Endothelial cell of umbilical vein (primary cell): ENCODE measurements at regions not wholly inside any gene's neighbourhood (a gene's known extent, or its start where the extent isn't known, plus 50 kb on each side); places are given as distances from the start of the nearest gene placed in this dataset.

Experiments used
- BruUV-seq: library from RNA; stranded (reverse); fragments of 400-500 nt; replicated peaks from 2 replicates; lab custom pipeline; 2021; lab: Mats Ljungman, UMichigan
- CTCF ChIA-PET: fragments of 300-600, 350-600 bp; sonication (Branson Sonifier 250); formaldehyde crosslinking; loops from one replicate; lab custom pipeline; 2021; ENCODE audit warnings: antibody characterized with exemption, inconsistent platforms; lab: Charles Lee
- POLR2A ChIA-PET: fragments of 300-600, 350-600 bp; sonication (Branson Sonifier 250); formaldehyde crosslinking; loops from one replicate; lab custom pipeline; 2021; ENCODE audit warnings: antibody characterized with exemption, inconsistent platforms; lab: Charles Lee
- DNase-seq: peaks from one replicate; pipeline ENCODE4 v3.0.0-alpha.2; 2011; ENCODE audit warnings: low read depth, low spot score
- FAIRE-seq: peaks from 2 replicates; lab custom pipeline; 2011; peaks lifted over from hg19 to GRCh38; lab: Jason Lieb, UNC
- H2AFZ ChIP-seq: 2 replicates; pipeline ENCODE4 v1.6.0; 2012; ENCODE audit warnings: low read depth, low read length, control low read depth, inconsistent platforms
- H3K27ac ChIP-seq: 2 replicates; pipeline ENCODE4 v1.5.1; 2011; ENCODE audit warnings: low read depth, mild to moderate bottlenecking, control low read depth, low read length, moderate library complexity; ENCODE audit not compliant: insufficient read depth
- H3K27me3 ChIP-seq, 2 experiments: 2 replicates each; pipeline versions ENCODE4 v1.6.0 to v1.6.1; 2011; ENCODE audit warnings: low read length in 2 of 2, mixed read lengths in 1 of 2; ENCODE audit not compliant: control insufficient read depth in 2 of 2, insufficient read depth in 2 of 2
- H3K36me3 ChIP-seq, 2 experiments: 2 replicates in 1 of 2; 3 replicates in 1 of 2; pipeline ENCODE4 v1.5.1; 2011; ENCODE audit warnings: low read length in 2 of 2, mild to moderate bottlenecking in 1 of 2, moderate library complexity in 1 of 2; ENCODE audit not compliant: control insufficient read depth in 2 of 2, insufficient read depth in 2 of 2; ENCODE audit errors: extremely low read depth in 1 of 2
- H3K4me1 ChIP-seq: 3 replicates; pipeline ENCODE4 v1.5.1; 2011; ENCODE audit warnings: mild to moderate bottlenecking, low read length; ENCODE audit not compliant: control insufficient read depth, insufficient read depth; ENCODE audit errors: extremely low read depth
- H3K4me2 ChIP-seq: 2 replicates; pipeline ENCODE4 v1.6.1; 2011; ENCODE audit warnings: low read length, control low read depth, mixed read lengths; ENCODE audit not compliant: insufficient read depth
- H3K4me3 ChIP-seq, 3 experiments: fragments of 200-600 bp in 1 of 3; sonication (generic), shearing (Covaris generic) in 1 of 3; replicated peaks in 1 of 3; 2 replicates each; pipeline ENCODE4 v1.5.1; 2011 to 2016; ENCODE audit warnings: control low read depth in 3 of 3, low read length in 3 of 3, mild to moderate bottlenecking in 2 of 3, inconsistent platforms in 1 of 3, low read depth in 1 of 3, moderate library complexity in 1 of 3; ENCODE audit not compliant: insufficient read depth in 1 of 3
- H3K79me2 ChIP-seq: 2 replicates; pipeline ENCODE4 v1.6.0; 2012; ENCODE audit warnings: low read length, inconsistent platforms; ENCODE audit not compliant: control insufficient read depth, insufficient read depth
- H3K9ac ChIP-seq: replicated peaks from 2 replicates; pipeline ENCODE3; 2011; ENCODE audit warnings: low read length, control low read depth; ENCODE audit not compliant: insufficient read depth; ENCODE audit errors: extremely low read depth
- H3K9me1 ChIP-seq: replicated peaks from 3 replicates; pipeline ENCODE4 v1.6.0; 2011; ENCODE audit warnings: mild to moderate bottlenecking, low read length; ENCODE audit not compliant: control insufficient read depth, insufficient read depth; ENCODE audit errors: extremely low read depth
- H3K9me3 ChIP-seq: replicated peaks from 2 replicates; pipeline ENCODE4 v1.5.1; 2012; ENCODE audit warnings: low read length, inconsistent platforms; ENCODE audit not compliant: control insufficient read depth, insufficient read depth
- H4K20me1 ChIP-seq: replicated peaks from 2 replicates; pipeline ENCODE3; 2011; ENCODE audit warnings: mild to moderate bottlenecking, low read length; ENCODE audit not compliant: control insufficient read depth, insufficient read depth; ENCODE audit errors: extremely low read depth
- EZH2 ChIP-seq: IDR thresholded peaks from 2 replicates; pipeline ENCODE4 v1.6.1; 2012; ENCODE audit warnings: borderline replicate concordance, low read depth, mild to moderate bottlenecking, moderate library complexity, low read length, inconsistent platforms; ENCODE audit not compliant: severe bottlenecking
- FOS ChIP-seq: IDR thresholded peaks from 2 replicates; pipeline ENCODE4 v1.6.1; 2011; ENCODE audit warnings: mild to moderate bottlenecking, low read length, moderate library complexity, borderline replicate concordance; ENCODE audit not compliant: insufficient read depth
- GATA2 ChIP-seq: IDR thresholded peaks from 2 replicates; pipeline ENCODE4 v1.7.0; 2011; ENCODE audit warnings: low read depth, mild to moderate bottlenecking, moderate library complexity, mixed read lengths, low read length; ENCODE audit not compliant: insufficient read length, insufficient read depth
- JUN ChIP-seq: IDR thresholded peaks from 2 replicates; pipeline ENCODE4 v1.6.1; 2011; ENCODE audit warnings: borderline replicate concordance, low read depth; ENCODE audit not compliant: insufficient read length, insufficient read depth
- MYC ChIP-seq: IDR thresholded peaks from one replicate; pipeline ENCODE4 v1.6.1; 2011; ENCODE audit warnings: mild to moderate bottlenecking, low read depth, low read length
- POLR2A ChIP-seq: IDR thresholded peaks from 2 replicates; pipeline ENCODE4 v1.6.1; 2012; ENCODE audit warnings: low read depth, mild to moderate bottlenecking, control low read depth, low read length
- POLR2AphosphoS5 ChIP-seq: IDR thresholded peaks from 2 replicates; pipeline ENCODE4 v1.6.1; 2012; ENCODE audit warnings: low read depth, mild to moderate bottlenecking, control low read depth, low read length, moderate library complexity; ENCODE audit not compliant: insufficient read depth
- dilution Hi-C: fragments of 300-500 bp; cut with MboI; formaldehyde crosslinking; loops from one replicate; pipeline ENCODE4 v1.15.0; 2019; ENCODE audit warnings: low sequenced_read_pairs; ENCODE audit not compliant: extremely low pct_ligation_motif_present
- intact Hi-C: fragments of 100-400 bp; cut with micrococcal nuclease; formaldehyde crosslinking; loops from one replicate; pipeline ENCODE4 v1.10.0; 2022
- TF ChIP-seq, protein P1 (sequence below), 2 donors: IDR thresholded peaks; 1 replicate in 1 of 2; 2 replicates in 1 of 2; pipeline ENCODE4 v1.5.1; 2011; ENCODE audit warnings: low read length in 2 of 2, mild to moderate bottlenecking in 2 of 2, moderate library complexity in 2 of 2, control low read depth in 1 of 2, inconsistent platforms in 1 of 2, low read depth in 1 of 2; ENCODE audit not compliant: insufficient read depth in 1 of 2; ENCODE audit errors: extremely low read depth in 1 of 2
- TF ChIP-seq, protein P2 (sequence below): IDR thresholded peaks from 2 replicates; pipeline ENCODE4 v1.6.1; 2011; ENCODE audit not compliant: insufficient read depth, insufficient read length

DNA sequence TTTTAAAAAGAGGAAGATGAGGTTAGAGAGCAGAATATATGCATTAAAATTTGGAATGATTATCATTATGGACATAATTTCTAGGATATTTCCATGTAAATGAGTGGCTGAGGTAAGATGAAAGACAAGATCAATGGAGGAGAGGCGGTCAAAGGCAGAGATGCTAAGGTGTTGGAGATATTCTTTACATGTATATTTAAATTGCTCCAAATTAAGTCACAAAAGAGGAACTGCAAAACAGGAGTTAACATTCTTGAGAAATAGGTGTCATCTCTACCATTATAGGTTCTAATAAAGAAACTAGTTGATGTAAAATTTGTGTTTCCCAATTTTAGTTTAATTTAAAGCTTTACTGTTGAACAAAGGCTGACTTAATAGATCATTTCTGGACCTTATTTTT lies 268.5 kb upstream of the PPFIA2 start:
- no peak overlapping the region for H3K4me2 ChIP-seq
- no peak overlapping the region for H3K27ac ChIP-seq
- ChIA-PET CTCF (no interaction called here), POLR2A (no interaction called here)
- no peaks in the 10 kb centered on the region for H4K20me1 ChIP-seq
- H2AFZ ChIP-seq, result no peak overlapping the region
- H3K4me3 ChIP-seq, result no peak overlapping the region
- no peaks in the 10 kb centered on the region for H3K4me1 ChIP-seq
- no peaks in the 10 kb centered on the region for H3K79me2 ChIP-seq
- no peak for FAIRE-seq
- H3K9me1 ChIP-seq, result no peaks in the 10 kb centered on the region
- H3K36me3 ChIP-seq, result no peaks in the 10 kb centered on the region
- H3K27me3 ChIP-seq, result no peaks in the 10 kb centered on the region
- no peak for DNase-seq
- dilution Hi-C loops (no loop called here), intact Hi-C loops (no loop called here)
- H3K9ac ChIP-seq, result no peak overlapping the region
- BruUV-seq, result no TSS peak
- TF ChIP-seq, protein P1, sequence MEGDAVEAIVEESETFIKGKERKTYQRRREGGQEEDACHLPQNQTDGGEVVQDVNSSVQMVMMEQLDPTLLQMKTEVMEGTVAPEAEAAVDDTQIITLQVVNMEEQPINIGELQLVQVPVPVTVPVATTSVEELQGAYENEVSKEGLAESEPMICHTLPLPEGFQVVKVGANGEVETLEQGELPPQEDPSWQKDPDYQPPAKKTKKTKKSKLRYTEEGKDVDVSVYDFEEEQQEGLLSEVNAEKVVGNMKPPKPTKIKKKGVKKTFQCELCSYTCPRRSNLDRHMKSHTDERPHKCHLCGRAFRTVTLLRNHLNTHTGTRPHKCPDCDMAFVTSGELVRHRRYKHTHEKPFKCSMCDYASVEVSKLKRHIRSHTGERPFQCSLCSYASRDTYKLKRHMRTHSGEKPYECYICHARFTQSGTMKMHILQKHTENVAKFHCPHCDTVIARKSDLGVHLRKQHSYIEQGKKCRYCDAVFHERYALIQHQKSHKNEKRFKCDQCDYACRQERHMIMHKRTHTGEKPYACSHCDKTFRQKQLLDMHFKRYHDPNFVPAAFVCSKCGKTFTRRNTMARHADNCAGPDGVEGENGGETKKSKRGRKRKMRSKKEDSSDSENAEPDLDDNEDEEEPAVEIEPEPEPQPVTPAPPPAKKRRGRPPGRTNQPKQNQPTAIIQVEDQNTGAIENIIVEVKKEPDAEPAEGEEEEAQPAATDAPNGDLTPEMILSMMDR (IDR thresholded peaks at IDR 0.05; ENCODE audit: extremely low read depth in 1 of 2, insufficient read depth in 1 of 2, low read depth in 1 of 2, low read length in 2 of 2), result no peak
- TF ChIP-seq EZH2, result no peak
- TF ChIP-seq POLR2A, result no peak
- no peak for TF ChIP-seq FOS
- TF ChIP-seq POLR2AphosphoS5, result no peak
- TF ChIP-seq, protein P2, sequence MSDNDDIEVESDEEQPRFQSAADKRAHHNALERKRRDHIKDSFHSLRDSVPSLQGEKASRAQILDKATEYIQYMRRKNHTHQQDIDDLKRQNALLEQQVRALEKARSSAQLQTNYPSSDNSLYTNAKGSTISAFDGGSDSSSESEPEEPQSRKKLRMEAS, result no peak
- no peak for TF ChIP-seq MYC
- H3K9me3 ChIP-seq, result no peaks in the 10 kb centered on the region

DNA sequence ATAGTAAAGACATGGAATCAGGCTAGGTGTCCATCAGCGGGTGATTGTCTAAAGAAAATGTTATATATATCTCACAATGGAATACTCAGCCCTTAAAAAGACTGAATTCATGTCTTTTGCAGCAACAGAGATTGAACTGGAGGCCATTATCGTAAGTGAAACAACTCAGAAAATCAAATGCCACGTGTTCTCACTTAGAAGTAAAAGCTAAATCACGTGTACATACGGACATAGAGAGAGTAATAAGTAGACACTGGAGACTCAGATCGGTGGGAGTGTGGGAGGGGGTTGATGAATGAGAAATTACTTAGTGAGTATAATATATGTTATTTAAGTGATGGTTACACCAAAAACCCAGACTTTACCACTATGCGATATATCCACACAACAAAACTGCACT lies 266.3 kb upstream of the PPFIA2 start:
- TF ChIP-seq, protein P1 (IDR thresholded peaks at IDR 0.05; ENCODE audit: extremely low read depth in 1 of 2, insufficient read depth in 1 of 2, low read depth in 1 of 2, low read length in 2 of 2), result no peak
- TF ChIP-seq POLR2AphosphoS5, result no peak
- TF ChIP-seq MYC, result no peak
- no peak for TF ChIP-seq FOS
- TF ChIP-seq JUN, result no peak
- no peak for TF ChIP-seq EZH2
- TF ChIP-seq POLR2A, result no peak
- TF ChIP-seq GATA2, result no peak
- TF ChIP-seq, protein P2, result no peak
- H3K27ac ChIP-seq, result no peak overlapping the region
- FAIRE-seq, result no peak
- no peak for DNase-seq
- H3K9me1 ChIP-seq, result no peaks in the 10 kb centered on the region
- intact Hi-C loops (no loop called here), dilution Hi-C loops (no loop called here)
- no peak overlapping the region for H3K4me3 ChIP-seq
- no peaks in the 10 kb centered on the region for H3K9me3 ChIP-seq
- no peaks in the 10 kb centered on the region for H3K36me3 ChIP-seq
- H2AFZ ChIP-seq, result no peak overlapping the region
- CTCF ChIA-PET, result no interaction called here
- no TSS peak for BruUV-seq
- POLR2A ChIA-PET, result no interaction called here
- no peak overlapping the region for H3K4me2 ChIP-seq
- no peaks in the 10 kb centered on the region for H4K20me1 ChIP-seq
- no peaks in the 10 kb centered on the region for H3K27me3 ChIP-seq
- H3K4me1 ChIP-seq, result no peaks in the 10 kb centered on the region
- no peaks in the 10 kb centered on the region for H3K79me2 ChIP-seq
- H3K9ac ChIP-seq, result no peak overlapping the region
